WTC11 (cell line): ENCODE measurements at regions not wholly inside any gene's neighbourhood (a gene's known extent, or its start where the extent isn't known, plus 50 kb on each side); places are given as distances from the start of the nearest gene placed in this dataset.
"Not testable (repeated sequence)": the region's sequence is repeated elsewhere in the genome, so short reads cannot be mapped to it uniquely, and the experiment has no call there.

ENCODE experiments used
- ATAC-seq: fragments of 200-7000 bp; cut with Tn5 transposase; 2 replicates; pipeline ENCODE4 v1.10.0; 2021; ENCODE audit warnings: mild to moderate bottlenecking, moderate library complexity
- CTCF ChIA-PET: fragments of 300-600 bp; sonication (Branson Sonifier 250); formaldehyde crosslinking; loops from one replicate; lab custom pipeline; 2021; ENCODE audit warnings: antibody characterized with exemption; lab: Charles Lee
- POLR2A ChIA-PET: fragments of 350-600 bp; sonication (Branson Sonifier 250); formaldehyde crosslinking; loops from one replicate; lab custom pipeline; 2021; ENCODE audit warnings: antibody characterized with exemption; lab: Charles Lee
- DNase-seq: peaks from one replicate; pipeline ENCODE4 v3.0.0; 2021; ENCODE audit warnings: low spot score
- H3K27ac Mint-ChIP-seq: 2 replicates; pipeline ENCODE4 v1.8.0; 2021; ENCODE audit warnings: mixed read lengths
- H3K27me3 Mint-ChIP-seq: 2 replicates; pipeline ENCODE4 v1.8.0; 2021; ENCODE audit warnings: low read depth, mild to moderate bottlenecking, moderate library complexity, mixed read lengths
- H3K36me3 Mint-ChIP-seq: 2 replicates; pipeline ENCODE4 v1.8.0; 2021; ENCODE audit warnings: mixed read lengths
- H3K4me1 Mint-ChIP-seq: 2 replicates; pipeline ENCODE4 v1.8.0; 2022; ENCODE audit warnings: mixed read lengths
- H3K4me3 Mint-ChIP-seq: 2 replicates; pipeline ENCODE4 v1.8.0; 2021; ENCODE audit warnings: mild to moderate bottlenecking, moderate library complexity, mixed read lengths
- H3K9me3 Mint-ChIP-seq: 2 replicates; pipeline ENCODE4 v1.8.0; 2021; ENCODE audit warnings: mixed read lengths
- ATF3 ChIP-seq: sonication (generic); formaldehyde crosslinking; conservative IDR thresholded peaks from 2 replicates; pipeline ENCODE4 v1.8.1; 2022; ENCODE audit warnings: mild to moderate bottlenecking, missing genetic modification reagents
- ELF4 ChIP-seq: sonication (generic); formaldehyde crosslinking; IDR thresholded peaks from 2 replicates; pipeline ENCODE4 v1.8.1; 2022; ENCODE audit warnings: low read depth, mild to moderate bottlenecking, moderate library complexity, missing genetic modification reagents
- EMX1 ChIP-seq: fragments of 250-450 bp; sonication (Bioruptor Pico); IDR thresholded peaks from 2 replicates; pipeline ENCODE4 v1.8.0; 2021; ENCODE audit warnings: mild to moderate bottlenecking
- GRHL2 ChIP-seq: fragments of 250-450 bp; sonication (Bioruptor Pico); IDR thresholded peaks from 2 replicates; pipeline ENCODE4 v1.8.0; 2022; ENCODE audit warnings: mild to moderate bottlenecking, moderate library complexity; ENCODE audit not compliant: insufficient replicate concordance, severe bottlenecking
- JUN ChIP-seq: sonication (generic); formaldehyde crosslinking; IDR thresholded peaks from 2 replicates; pipeline ENCODE4 v1.8.0; 2023; ENCODE audit warnings: mild to moderate bottlenecking, missing genetic modification reagents
- KAT7 ChIP-seq: sonication (generic); formaldehyde crosslinking; IDR thresholded peaks from 2 replicates; pipeline ENCODE4 v1.8.1; 2023; ENCODE audit warnings: missing genetic modification reagents, mild to moderate bottlenecking, borderline replicate concordance
- NFYB ChIP-seq: sonication (generic); formaldehyde crosslinking; conservative IDR thresholded peaks from 2 replicates; pipeline ENCODE4 v1.8.0; 2022; ENCODE audit warnings: low read depth, missing genetic modification reagents
- NR1H2 ChIP-seq: sonication (generic); formaldehyde crosslinking; IDR thresholded peaks from 2 replicates; pipeline ENCODE4 v1.9.0; 2021; ENCODE audit warnings: mild to moderate bottlenecking, moderate library complexity, missing genetic modification reagents
- SMAD4 ChIP-seq: sonication (generic); formaldehyde crosslinking; IDR thresholded peaks from 2 replicates; pipeline ENCODE4 v1.8.0; 2022; ENCODE audit warnings: mild to moderate bottlenecking, missing genetic modification reagents
- TEAD4 ChIP-seq: sonication (generic); formaldehyde crosslinking; IDR thresholded peaks from 2 replicates; pipeline ENCODE4 v1.8.0; 2022; ENCODE audit warnings: mild to moderate bottlenecking, missing genetic modification reagents
- ZNF263 ChIP-seq: sonication (generic); formaldehyde crosslinking; IDR thresholded peaks from 2 replicates; pipeline ENCODE4 v1.8.1; 2022; ENCODE audit warnings: low read depth, mild to moderate bottlenecking, moderate library complexity, missing genetic modification reagents
- ZNF416 ChIP-seq: fragments of 250-450 bp; sonication (Bioruptor Pico); IDR thresholded peaks from 2 replicates; pipeline ENCODE4 v1.9.0; 2021; ENCODE audit warnings: mild to moderate bottlenecking, inconsistent platforms
- ZNF532 ChIP-seq: fragments of 250-450 bp; sonication (Bioruptor Pico); IDR thresholded peaks from 2 replicates; pipeline ENCODE4 v1.9.0; 2021; ENCODE audit warnings: mild to moderate bottlenecking, borderline replicate concordance
- TF ChIP-seq, protein P1 (sequence below): sonication (generic); formaldehyde crosslinking; IDR thresholded peaks from 2 replicates; pipeline ENCODE4 v1.8.0; 2022; ENCODE audit warnings: mild to moderate bottlenecking, missing genetic modification reagents
- TF ChIP-seq, protein P2 (sequence below): sonication (generic); formaldehyde crosslinking; IDR thresholded peaks from 2 replicates; pipeline ENCODE4 v1.8.1; 2022; ENCODE audit warnings: mild to moderate bottlenecking, moderate library complexity, missing genetic modification reagents
- TF ChIP-seq, protein P3 (sequence below): sonication (generic); formaldehyde crosslinking; IDR thresholded peaks from 2 replicates; pipeline ENCODE4 v1.8.1; 2023; ENCODE audit warnings: mild to moderate bottlenecking, missing genetic modification reagents, borderline replicate concordance
- TF ChIP-seq, protein P4 (sequence below): fragments of 200-600 bp; IDR thresholded peaks from 2 replicates; pipeline ENCODE4 v1.8.0; 2022; ENCODE audit warnings: antibody characterized with exemption
- TF ChIP-seq, protein P5 (sequence below): sonication (generic); formaldehyde crosslinking; conservative IDR thresholded peaks from 2 replicates; pipeline ENCODE4 v1.8.1; 2023; ENCODE audit warnings: mild to moderate bottlenecking, low read depth, missing genetic modification reagents, moderate library complexity

DNA sequence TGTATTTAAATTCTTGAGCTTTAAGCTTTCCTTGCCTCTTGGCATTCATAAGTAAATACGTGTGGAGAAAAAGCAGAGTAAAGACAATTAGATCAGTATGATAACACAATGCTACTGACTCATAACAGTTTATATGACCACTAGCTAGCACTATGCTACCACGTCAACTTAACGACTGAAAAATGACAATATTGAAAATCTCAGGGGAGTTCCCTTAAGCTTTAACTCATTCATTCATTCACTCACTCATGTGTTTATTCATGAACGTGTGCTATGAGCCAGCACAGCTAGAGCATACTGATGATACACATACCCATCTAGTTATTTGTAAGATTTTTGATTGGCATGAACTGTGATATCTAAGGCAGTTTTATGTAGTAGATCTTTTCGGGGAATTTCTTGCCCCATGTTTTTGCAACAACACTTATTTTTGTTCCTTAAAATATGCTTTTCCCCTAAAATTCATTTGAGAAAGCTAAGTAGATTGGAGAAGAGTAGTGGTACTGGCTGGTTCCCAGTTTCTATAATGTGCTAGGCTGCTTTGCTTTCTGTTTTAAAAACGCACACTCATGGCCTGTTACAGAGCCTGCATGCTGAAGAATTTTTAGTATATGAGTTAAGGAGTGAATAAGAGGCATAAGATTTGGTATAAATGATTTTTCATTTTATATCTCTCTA is 57.4 kb upstream of the ACBD5 start:
- TF ChIP-seq, protein P1, sequence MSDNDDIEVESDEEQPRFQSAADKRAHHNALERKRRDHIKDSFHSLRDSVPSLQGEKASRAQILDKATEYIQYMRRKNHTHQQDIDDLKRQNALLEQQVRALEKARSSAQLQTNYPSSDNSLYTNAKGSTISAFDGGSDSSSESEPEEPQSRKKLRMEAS (CRISPR knock-in tag) = no peak
- TF ChIP-seq SMAD4 (CRISPR knock-in tag) (no peak), GRHL2 (CRISPR knock-in tag) (no peak), ELF4 (CRISPR knock-in tag) (no peak), NR1H2 (CRISPR knock-in tag) (no peak), NFYB (CRISPR knock-in tag) (no peak), ATF3 (CRISPR knock-in tag) (no peak), ZNF532 (no peak), EMX1 (no peak), JUN (no peak), KAT7 (CRISPR knock-in tag) (no peak), ZNF263 (CRISPR knock-in tag) (no peak), ZNF416 (CRISPR knock-in tag) (no peak), TEAD4 (CRISPR knock-in tag) (no peak)
- TF ChIP-seq, protein P2, sequence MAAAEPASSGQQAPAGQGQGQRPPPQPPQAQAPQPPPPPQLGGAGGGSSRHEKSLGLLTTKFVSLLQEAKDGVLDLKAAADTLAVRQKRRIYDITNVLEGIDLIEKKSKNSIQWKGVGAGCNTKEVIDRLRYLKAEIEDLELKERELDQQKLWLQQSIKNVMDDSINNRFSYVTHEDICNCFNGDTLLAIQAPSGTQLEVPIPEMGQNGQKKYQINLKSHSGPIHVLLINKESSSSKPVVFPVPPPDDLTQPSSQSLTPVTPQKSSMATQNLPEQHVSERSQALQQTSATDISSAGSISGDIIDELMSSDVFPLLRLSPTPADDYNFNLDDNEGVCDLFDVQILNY = no peak
- TF ChIP-seq, protein P3, sequence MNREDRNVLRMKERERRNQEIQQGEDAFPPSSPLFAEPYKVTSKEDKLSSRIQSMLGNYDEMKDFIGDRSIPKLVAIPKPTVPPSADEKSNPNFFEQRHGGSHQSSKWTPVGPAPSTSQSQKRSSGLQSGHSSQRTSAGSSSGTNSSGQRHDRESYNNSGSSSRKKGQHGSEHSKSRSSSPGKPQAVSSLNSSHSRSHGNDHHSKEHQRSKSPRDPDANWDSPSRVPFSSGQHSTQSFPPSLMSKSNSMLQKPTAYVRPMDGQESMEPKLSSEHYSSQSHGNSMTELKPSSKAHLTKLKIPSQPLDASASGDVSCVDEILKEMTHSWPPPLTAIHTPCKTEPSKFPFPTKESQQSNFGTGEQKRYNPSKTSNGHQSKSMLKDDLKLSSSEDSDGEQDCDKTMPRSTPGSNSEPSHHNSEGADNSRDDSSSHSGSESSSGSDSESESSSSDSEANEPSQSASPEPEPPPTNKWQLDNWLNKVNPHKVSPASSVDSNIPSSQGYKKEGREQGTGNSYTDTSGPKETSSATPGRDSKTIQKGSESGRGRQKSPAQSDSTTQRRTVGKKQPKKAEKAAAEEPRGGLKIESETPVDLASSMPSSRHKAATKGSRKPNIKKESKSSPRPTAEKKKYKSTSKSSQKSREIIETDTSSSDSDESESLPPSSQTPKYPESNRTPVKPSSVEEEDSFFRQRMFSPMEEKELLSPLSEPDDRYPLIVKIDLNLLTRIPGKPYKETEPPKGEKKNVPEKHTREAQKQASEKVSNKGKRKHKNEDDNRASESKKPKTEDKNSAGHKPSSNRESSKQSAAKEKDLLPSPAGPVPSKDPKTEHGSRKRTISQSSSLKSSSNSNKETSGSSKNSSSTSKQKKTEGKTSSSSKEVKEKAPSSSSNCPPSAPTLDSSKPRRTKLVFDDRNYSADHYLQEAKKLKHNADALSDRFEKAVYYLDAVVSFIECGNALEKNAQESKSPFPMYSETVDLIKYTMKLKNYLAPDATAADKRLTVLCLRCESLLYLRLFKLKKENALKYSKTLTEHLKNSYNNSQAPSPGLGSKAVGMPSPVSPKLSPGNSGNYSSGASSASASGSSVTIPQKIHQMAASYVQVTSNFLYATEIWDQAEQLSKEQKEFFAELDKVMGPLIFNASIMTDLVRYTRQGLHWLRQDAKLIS (CRISPR knock-in tag) = no peak
- TF ChIP-seq, protein P4, sequence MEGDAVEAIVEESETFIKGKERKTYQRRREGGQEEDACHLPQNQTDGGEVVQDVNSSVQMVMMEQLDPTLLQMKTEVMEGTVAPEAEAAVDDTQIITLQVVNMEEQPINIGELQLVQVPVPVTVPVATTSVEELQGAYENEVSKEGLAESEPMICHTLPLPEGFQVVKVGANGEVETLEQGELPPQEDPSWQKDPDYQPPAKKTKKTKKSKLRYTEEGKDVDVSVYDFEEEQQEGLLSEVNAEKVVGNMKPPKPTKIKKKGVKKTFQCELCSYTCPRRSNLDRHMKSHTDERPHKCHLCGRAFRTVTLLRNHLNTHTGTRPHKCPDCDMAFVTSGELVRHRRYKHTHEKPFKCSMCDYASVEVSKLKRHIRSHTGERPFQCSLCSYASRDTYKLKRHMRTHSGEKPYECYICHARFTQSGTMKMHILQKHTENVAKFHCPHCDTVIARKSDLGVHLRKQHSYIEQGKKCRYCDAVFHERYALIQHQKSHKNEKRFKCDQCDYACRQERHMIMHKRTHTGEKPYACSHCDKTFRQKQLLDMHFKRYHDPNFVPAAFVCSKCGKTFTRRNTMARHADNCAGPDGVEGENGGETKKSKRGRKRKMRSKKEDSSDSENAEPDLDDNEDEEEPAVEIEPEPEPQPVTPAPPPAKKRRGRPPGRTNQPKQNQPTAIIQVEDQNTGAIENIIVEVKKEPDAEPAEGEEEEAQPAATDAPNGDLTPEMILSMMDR = no peak
- TF ChIP-seq, protein P5, sequence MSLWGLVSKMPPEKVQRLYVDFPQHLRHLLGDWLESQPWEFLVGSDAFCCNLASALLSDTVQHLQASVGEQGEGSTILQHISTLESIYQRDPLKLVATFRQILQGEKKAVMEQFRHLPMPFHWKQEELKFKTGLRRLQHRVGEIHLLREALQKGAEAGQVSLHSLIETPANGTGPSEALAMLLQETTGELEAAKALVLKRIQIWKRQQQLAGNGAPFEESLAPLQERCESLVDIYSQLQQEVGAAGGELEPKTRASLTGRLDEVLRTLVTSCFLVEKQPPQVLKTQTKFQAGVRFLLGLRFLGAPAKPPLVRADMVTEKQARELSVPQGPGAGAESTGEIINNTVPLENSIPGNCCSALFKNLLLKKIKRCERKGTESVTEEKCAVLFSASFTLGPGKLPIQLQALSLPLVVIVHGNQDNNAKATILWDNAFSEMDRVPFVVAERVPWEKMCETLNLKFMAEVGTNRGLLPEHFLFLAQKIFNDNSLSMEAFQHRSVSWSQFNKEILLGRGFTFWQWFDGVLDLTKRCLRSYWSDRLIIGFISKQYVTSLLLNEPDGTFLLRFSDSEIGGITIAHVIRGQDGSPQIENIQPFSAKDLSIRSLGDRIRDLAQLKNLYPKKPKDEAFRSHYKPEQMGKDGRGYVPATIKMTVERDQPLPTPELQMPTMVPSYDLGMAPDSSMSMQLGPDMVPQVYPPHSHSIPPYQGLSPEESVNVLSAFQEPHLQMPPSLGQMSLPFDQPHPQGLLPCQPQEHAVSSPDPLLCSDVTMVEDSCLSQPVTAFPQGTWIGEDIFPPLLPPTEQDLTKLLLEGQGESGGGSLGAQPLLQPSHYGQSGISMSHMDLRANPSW = no peak
- TF ChIP-seq, all 79 proteins: peak for 0
- Mint-ChIP-seq H3K9me3 (peaks cover 41% of the 10 kb centered on the region), H3K36me3 (peaks cover 18% of the 10 kb centered on the region), H3K4me3 (no peak overlapping the region), H3K27ac (no peak overlapping the region), H3K4me1 (no peaks in the 10 kb centered on the region), H3K27me3 (peaks cover 8% of the 10 kb centered on the region)
- ChIA-PET CTCF (no interaction called here), POLR2A (no interaction called here)
- no peak for DNase-seq
- no peak for ATAC-seq

DNA sequence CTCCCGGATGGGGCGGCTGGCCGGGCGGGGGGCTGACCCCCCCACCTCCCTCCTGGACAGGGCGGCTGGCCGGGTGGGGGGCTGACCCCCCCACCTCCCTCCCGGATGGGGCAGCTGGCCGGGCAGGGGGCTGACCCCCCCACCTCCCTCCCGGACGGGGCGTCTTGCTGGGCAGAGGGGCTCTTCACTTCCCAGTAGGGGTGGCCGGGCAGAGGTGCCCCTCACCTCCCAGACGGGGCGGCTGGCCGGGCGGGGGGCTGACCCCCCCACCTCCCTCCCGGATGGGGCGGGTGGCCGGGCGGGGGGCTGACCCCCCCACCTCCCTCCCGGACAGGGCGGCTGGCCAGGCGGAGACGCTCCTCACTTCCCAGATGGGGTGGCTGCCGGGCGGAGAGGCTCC is 55.7 kb upstream of the ACBD5 start:
- peaks cover 18% of the 10 kb centered on the region for H3K36me3 Mint-ChIP-seq
- H3K27ac Mint-ChIP-seq, H3K27me3 Mint-ChIP-seq, ATAC-seq, H3K4me1 Mint-ChIP-seq, DNase-seq, POLR2A ChIA-PET, CTCF ChIA-PET, H3K4me3 Mint-ChIP-seq: not testable (repeated sequence)
- H3K9me3 Mint-ChIP-seq = peaks cover 33% of the 10 kb centered on the region

GRCh38 chr10:27291253-27291895 is 50.8 kb upstream of the ACBD5 start:
- CTCF ChIA-PET = not testable (repeated sequence)

More at GRCh38 chr10:27291253-27291895, 50.8 kb upstream of the ACBD5 start:
- H3K27me3 Mint-ChIP-seq, H3K4me3 Mint-ChIP-seq, ATAC-seq, DNase-seq, H3K9me3 Mint-ChIP-seq, H3K27ac Mint-ChIP-seq, H3K36me3 Mint-ChIP-seq, H3K4me1 Mint-ChIP-seq, POLR2A ChIA-PET: not testable (repeated sequence)
